DMS53 (cell line): ENCODE measurements at regions not wholly inside any gene's neighbourhood (a gene's known extent, or its start where the extent isn't known, plus 50 kb on each side); places are given as distances from the start of the nearest gene placed in this dataset.
"Not testable (repeated sequence)": the region's sequence is repeated elsewhere in the genome, so short reads cannot be mapped to it uniquely, and the experiment has no call there.

Experiments used
- DNase-seq: peaks from one replicate; lab custom pipeline; 2025; lab: John Stamatoyannopoulos, UW

- no peak for DNase-seq
Measured at GRCh38 chr4:17008834-17009345, 110.4 kb upstream of the LDB2 start.

GRCh38 chr4:17003606-17004392 lies 105.4 kb upstream of the LDB2 start:
- DNase-seq: not testable (repeated sequence)

GRCh38 chr4:16995451-16995850 lies 97.0 kb upstream of the LDB2 start:
- DNase-seq: no peak

DNA sequence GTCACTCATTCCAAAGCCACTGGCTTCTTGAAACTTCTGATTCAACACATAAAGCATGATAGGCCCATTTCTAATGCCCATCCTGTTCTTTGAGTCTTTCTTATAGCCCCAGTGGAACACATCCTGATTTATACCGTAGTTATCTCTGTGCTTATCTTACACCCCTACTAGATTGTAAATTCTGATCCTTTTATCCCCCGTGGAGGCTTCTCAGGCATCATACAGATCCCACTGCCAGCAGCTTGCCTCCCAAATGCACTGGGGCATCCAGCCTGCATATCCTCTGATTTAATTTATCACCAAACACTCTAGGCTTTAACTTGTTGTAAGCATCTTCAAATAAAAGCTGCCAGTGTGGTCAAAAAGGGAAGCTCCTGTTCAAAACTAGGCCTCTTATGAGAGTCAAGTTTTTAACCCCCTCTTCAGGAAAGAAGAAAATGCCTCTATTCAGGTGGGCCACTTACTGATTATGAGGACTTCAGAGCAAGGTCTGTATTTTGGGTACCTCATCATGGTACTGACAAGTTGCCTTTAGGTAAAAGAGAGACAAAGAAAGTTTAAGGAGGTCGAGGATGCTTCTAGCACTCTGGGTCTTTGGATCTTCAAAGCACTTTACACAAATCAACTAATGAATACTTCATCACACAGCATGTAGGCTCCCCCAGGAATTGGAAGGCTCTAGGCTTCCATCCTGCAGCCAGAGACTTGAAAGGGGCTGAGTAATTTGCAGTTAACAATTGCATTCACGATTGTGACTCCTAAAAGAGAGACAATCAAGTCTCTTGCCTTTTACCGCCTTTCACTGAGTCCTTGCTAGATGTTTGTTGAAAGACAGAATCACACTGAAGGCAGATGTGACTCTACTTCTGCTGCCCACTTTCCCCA lies 95.8 kb upstream of the LDB2 start:
- DNase-seq: no peak

DNA sequence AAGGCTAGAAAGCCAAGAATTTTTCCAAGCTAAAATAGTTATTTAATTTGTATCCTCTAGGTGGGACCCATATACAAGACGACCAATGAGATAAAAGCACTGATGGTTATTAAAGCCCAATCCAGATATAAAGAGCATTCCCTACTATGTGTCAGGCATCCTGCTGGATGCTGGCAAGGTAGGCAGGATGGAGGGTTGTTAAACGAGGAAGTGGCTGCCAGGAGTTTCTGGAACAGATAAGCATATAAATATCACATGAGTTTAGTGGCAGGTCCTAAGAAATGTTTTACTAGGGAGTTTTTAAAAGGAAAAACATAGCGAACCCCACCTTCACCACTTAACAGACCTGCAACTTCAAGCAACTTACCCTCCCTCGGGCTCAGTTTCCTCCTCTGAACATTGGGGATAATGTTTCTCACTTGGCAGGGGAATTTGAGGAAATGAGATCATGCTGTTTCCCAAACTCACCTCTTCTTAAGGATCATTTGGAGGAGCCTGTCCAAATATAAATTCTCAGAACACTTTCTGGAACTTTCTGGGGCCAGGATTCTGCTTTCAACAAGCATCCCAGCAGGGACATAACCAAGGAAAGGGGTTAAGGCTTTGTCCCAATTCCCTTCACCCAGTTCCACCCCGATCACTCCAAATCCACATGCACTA lies 94.3 kb upstream of the LDB2 start:
- DNase-seq: no peak

GRCh38 chr4:16991450-16991849 lies 93.0 kb upstream of the LDB2 start:
- no peak for DNase-seq

GRCh38 chr4:16989371-16989770 lies 90.9 kb upstream of the LDB2 start:
- DNase-seq: no peak

- no peak for DNase-seq
Measured at GRCh38 chr4:16988814-16989213, 90.4 kb upstream of the LDB2 start.

DNA sequence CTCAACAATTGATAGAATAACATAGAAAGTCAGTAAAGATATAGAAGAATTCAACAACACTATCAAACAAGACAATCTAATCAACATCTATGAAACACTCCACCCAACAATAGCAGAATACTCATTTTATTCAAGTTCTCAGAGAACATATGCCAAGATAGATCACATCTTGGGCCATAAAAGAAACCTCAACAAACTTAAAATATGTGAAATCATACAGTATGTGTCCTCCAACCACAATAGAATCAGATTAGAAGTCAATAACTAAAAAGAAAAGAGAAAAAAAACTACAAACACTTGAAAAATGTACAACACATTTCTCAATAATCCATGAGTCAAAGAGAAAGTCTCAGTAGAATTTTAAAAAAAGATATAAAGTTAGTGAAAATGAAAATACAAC lies 78.6 kb upstream of the LDB2 start:
- DNase-seq: no peak

DNA sequence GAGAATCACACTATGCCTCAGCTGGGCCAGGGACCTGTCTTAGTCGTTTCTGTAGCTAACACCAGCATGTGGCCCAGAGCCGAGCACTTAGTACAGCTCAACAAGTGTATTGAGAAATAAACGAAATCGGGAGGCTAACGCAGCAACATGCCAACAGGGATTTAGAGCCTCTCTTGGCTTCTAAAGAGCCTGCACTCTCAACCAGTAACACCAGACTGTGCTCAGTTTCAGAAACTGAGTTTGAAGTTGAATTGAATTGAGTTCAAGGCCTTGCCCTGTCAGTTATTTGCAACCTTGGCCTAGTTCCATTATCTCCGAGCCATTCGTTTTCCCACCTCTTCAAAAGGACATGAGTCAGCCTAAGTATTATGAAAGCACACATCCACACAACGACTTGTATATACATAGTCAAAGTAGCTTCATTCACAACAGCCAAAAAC lies 71.3 kb upstream of the LDB2 start:
- no peak for DNase-seq

DNA sequence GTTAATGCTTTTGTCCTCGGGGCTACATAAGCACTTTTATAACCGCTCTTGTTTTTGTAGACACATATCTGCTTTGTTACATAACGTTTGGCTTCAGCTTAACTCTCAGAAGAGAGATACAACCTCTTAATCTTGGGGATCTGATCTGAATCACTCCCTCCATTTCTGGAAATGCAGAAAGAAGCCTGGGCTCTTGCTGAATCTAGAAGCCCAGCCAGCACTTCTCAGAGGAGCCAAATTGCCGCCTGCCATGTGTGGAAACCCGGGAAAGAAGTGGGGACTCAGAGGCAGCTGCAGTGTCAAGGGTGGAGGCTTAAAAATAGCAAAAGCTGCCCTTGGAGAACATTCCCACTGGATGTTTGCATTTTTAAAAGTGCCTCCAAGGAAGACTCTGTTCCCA lies 69.3 kb upstream of the LDB2 start:
- no peak for DNase-seq

GRCh38 chr4:16959305-16959704 lies 60.9 kb upstream of the LDB2 start:
- DNase-seq: no peak

GRCh38 chr4:16952896-16953630 lies 54.6 kb upstream of the LDB2 start:
- no peak for DNase-seq

DNA sequence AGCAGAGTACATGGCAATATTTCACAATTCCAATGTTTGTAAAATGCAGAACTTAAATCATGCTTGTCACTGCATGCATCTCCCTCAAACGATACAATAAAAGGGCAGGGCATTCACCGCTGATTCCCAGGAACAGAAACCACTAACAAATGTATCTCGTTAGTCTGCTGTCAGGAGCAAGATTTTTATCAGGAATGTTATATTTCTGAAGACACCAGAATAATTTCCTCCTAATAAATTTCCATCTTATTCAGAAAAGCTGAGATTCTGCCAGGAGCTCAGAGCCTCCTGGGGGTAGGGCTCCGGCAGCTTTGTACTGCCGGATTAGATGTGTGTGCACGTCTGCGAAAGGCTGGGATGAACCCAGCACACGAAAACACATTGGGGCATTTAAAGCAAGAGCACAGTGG lies 54.0 kb upstream of the LDB2 start:
- DNase-seq: no peak
